ENCODE measurements at regions not wholly inside any gene's neighbourhood (a gene's known extent, or its start where the extent isn't known, plus 50 kb on each side); places are given as distances from the start of the nearest gene placed in this dataset.

DNA sequence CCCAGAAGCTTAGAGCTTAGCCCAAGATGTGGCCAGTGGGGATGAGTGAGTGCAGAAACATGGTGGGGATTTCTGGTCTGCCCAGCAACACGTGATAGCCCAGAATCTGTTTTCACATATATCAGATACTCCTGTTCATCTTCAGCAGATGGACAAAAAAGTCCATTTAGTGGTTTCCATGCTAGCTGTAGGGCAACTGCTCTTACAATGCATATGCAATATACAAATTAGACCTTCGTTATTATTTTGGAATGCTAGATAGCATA is 96.9 kb upstream of the SGIP1 start:
- no peak overlapping the region for H3K4me3 ChIP-seq
- H3K4me1 ChIP-seq (ENCODE audit: control insufficient read depth in 5 of 5, insufficient read depth in 5 of 5, low read length in 5 of 5) = peaks cover 0 to 6% (median 0%) of the 10 kb centered on the region in 5 donors
- 90 to 99% methylated on average over 2 of the region's 2 CpGs for WGBS, 2 donors
- DNase-seq (no peak), ATAC-seq (ENCODE audit: insufficient read depth, low FRiP score) (no peak)
- TF ChIP-seq, protein P1, sequence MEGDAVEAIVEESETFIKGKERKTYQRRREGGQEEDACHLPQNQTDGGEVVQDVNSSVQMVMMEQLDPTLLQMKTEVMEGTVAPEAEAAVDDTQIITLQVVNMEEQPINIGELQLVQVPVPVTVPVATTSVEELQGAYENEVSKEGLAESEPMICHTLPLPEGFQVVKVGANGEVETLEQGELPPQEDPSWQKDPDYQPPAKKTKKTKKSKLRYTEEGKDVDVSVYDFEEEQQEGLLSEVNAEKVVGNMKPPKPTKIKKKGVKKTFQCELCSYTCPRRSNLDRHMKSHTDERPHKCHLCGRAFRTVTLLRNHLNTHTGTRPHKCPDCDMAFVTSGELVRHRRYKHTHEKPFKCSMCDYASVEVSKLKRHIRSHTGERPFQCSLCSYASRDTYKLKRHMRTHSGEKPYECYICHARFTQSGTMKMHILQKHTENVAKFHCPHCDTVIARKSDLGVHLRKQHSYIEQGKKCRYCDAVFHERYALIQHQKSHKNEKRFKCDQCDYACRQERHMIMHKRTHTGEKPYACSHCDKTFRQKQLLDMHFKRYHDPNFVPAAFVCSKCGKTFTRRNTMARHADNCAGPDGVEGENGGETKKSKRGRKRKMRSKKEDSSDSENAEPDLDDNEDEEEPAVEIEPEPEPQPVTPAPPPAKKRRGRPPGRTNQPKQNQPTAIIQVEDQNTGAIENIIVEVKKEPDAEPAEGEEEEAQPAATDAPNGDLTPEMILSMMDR (IDR thresholded peaks at IDR 0.05; ENCODE audit: control extremely low read depth, extremely low read depth) = no peak
- no peaks in the 10 kb centered on the region for H3K27me3 ChIP-seq (ENCODE audit: control insufficient read depth in 3 of 3, insufficient read depth in 3 of 3, low read length in 2 of 3)
- H3K36me3 ChIP-seq (ENCODE audit: control insufficient read depth in 4 of 4, insufficient read depth in 4 of 4, low read length in 4 of 4) = no peaks in the 10 kb centered on the region
- H3K9ac ChIP-seq (ENCODE audit: insufficient read depth in 1 of 2, low read length in 2 of 2) = no peak overlapping the region
- H3K9me3 ChIP-seq (ENCODE audit: control insufficient read depth in 4 of 4, insufficient read depth in 3 of 4, low read length in 3 of 4) = peaks cover 0 to under 1% (median 0%) of the 10 kb centered on the region in 4 donors
- H3K27ac ChIP-seq (ENCODE audit: low read depth in 1 of 2, low read length in 1 of 2) = no peak overlapping the region

DNA sequence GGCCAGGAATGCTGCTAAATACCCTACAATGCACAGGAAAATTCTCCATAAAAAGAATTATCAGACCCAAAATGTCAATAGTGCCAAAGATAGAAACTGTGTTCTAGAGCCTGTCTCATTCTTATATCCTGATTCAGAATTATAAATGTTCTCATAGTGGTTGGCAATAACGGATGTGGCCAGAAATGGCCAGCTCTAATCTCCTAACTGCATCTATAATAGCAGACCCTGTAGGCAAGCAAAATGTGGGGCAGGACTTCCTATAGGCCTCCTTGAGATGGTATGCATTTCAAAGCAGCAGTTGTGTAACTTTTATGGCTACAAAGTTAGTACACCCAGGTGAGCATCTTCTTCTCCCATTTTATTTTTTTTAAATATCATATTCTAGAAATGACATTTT is 95.9 kb upstream of the SGIP1 start:
- Histone ChIP-seq H3K36me3 (ENCODE audit: control insufficient read depth in 4 of 4, insufficient read depth in 4 of 4, low read length in 4 of 4) (no peaks in the 10 kb centered on the region), H3K27me3 (ENCODE audit: control insufficient read depth in 3 of 3, insufficient read depth in 3 of 3, low read length in 2 of 3) (no peaks in the 10 kb centered on the region), H3K9ac (ENCODE audit: insufficient read depth in 1 of 2, low read length in 2 of 2) (no peak overlapping the region), H3K9me3 (ENCODE audit: control insufficient read depth in 4 of 4, insufficient read depth in 3 of 4, low read length in 3 of 4) (no peaks in the 10 kb centered on the region), H3K4me3 (no peak overlapping the region), H3K27ac (ENCODE audit: low read depth in 1 of 2, low read length in 1 of 2) (no peak overlapping the region), H3K4me1 (ENCODE audit: control insufficient read depth in 5 of 5, insufficient read depth in 5 of 5, low read length in 5 of 5) (peaks cover 0 to 6% (median 0%) of the 10 kb centered on the region in 5 donors)
- no peak for DNase-seq
- ATAC-seq (ENCODE audit: insufficient read depth, low FRiP score) = no peak
- 31 to 56% methylated on average over 1 of the region's 1 CpG for WGBS, 2 donors
- TF ChIP-seq, protein P1 (IDR thresholded peaks at IDR 0.05; ENCODE audit: control extremely low read depth, extremely low read depth) = no peak

DNA sequence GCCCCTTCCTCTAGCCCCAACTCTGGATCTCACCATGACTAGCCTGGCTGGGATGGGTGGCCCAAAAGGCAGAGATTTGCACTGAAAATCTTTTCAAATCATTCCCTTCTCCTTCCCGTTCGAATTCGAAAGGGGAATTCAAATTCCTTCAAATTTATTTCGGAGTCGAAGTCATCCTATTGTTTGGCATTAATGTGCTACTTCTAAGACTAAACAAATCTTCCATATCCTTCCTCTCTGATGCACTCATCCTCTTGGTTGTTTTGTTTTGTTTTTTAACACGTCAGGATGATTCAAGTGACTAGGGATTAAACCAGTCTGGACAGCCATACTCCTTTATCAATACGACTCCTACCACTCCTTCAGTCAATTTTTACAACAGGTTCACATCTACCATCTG is 95.5 kb upstream of the SGIP1 start:
- TF ChIP-seq, protein P1 (IDR thresholded peaks at IDR 0.05; ENCODE audit: control extremely low read depth, extremely low read depth) = no peak
- Histone ChIP-seq H3K9me3 (ENCODE audit: control insufficient read depth in 4 of 4, insufficient read depth in 3 of 4, low read length in 3 of 4) (no peaks in the 10 kb centered on the region), H3K9ac (ENCODE audit: insufficient read depth in 1 of 2, low read length in 2 of 2) (no peak overlapping the region), H3K36me3 (ENCODE audit: control insufficient read depth in 4 of 4, insufficient read depth in 4 of 4, low read length in 4 of 4) (no peaks in the 10 kb centered on the region), H3K4me1 (ENCODE audit: control insufficient read depth in 5 of 5, insufficient read depth in 5 of 5, low read length in 5 of 5) (peaks cover 0 to 6% (median 0%) of the 10 kb centered on the region in 5 donors), H3K27me3 (ENCODE audit: control insufficient read depth in 3 of 3, insufficient read depth in 3 of 3, low read length in 2 of 3) (no peaks in the 10 kb centered on the region), H3K27ac (ENCODE audit: low read depth in 1 of 2, low read length in 1 of 2) (no peak overlapping the region), H3K4me3 (no peak overlapping the region)
- DNase-seq (no peak), ATAC-seq (ENCODE audit: insufficient read depth, low FRiP score) (no peak)
- 68 to 72% methylated on average over 7 of the region's 7 CpGs for WGBS, 2 donors

DNA sequence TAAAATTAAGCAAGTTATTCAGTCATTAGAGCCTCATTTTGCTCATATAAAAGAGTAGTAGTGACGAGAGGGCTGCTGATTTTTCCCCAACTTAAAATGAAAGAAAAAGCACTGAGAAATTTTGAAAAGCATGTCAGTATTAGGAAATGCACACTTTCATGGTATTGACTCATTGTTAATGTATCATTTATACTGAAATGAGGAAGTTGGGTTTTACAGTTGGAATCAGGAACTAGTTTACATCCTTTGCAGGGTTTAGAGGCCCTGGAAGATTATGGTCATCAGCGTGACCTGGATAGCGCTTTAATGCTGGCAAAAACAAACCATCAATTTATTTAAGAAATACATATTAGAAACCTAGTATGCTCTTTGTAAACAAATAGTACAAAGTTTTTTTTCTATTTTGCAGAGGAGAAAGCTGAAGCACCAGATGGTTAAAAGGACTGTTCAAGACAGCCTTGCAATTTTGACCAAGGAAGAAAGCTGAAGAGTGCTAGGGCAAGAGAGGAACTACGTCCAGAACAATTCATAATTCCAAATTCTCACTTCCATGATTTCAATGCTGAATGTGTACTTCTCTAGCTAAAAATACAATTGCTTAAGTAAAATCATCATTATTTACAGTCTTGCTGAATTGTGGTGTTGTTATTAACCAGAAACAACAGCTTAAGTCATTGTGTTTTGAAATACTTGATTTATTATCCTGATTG is 94.8 kb upstream of the SGIP1 start:
- H3K4me1 ChIP-seq (ENCODE audit: control insufficient read depth in 5 of 5, insufficient read depth in 5 of 5, low read length in 5 of 5) = peaks cover 0 to 6% (median 0%) of the 10 kb centered on the region in 5 donors
- no peak for DNase-seq
- no peaks in the 10 kb centered on the region for H3K27me3 ChIP-seq (ENCODE audit: control insufficient read depth in 3 of 3, insufficient read depth in 3 of 3, low read length in 2 of 3)
- no peak overlapping the region for H3K9ac ChIP-seq (ENCODE audit: insufficient read depth in 1 of 2, low read length in 2 of 2)
- no peak overlapping the region for H3K27ac ChIP-seq (ENCODE audit: low read depth in 1 of 2, low read length in 1 of 2)
- WGBS, 2 donors = 19 to 52% methylated on average over 4 of the region's 4 CpGs
- TF ChIP-seq, protein P1 (IDR thresholded peaks at IDR 0.05; ENCODE audit: control extremely low read depth, extremely low read depth) = no peak
- no peaks in the 10 kb centered on the region for H3K36me3 ChIP-seq (ENCODE audit: control insufficient read depth in 4 of 4, insufficient read depth in 4 of 4, low read length in 4 of 4)
- H3K9me3 ChIP-seq (ENCODE audit: control insufficient read depth in 4 of 4, insufficient read depth in 3 of 4, low read length in 3 of 4) = no peaks in the 10 kb centered on the region
- H3K4me3 ChIP-seq = no peak overlapping the region
- peak; percentile 53 for ATAC-seq (ENCODE audit: insufficient read depth, low FRiP score)

Measured in lung (tissue), 11 donors.